ENCODE measurements at regions not wholly inside any gene's neighbourhood (a gene's known extent, or its start where the extent isn't known, plus 50 kb on each side); places are given as distances from the start of the nearest gene placed in this dataset.
"Not testable (repeated sequence)": the region's sequence is repeated elsewhere in the genome, so short reads cannot be mapped to it uniquely, and the experiment has no call there.

DNA sequence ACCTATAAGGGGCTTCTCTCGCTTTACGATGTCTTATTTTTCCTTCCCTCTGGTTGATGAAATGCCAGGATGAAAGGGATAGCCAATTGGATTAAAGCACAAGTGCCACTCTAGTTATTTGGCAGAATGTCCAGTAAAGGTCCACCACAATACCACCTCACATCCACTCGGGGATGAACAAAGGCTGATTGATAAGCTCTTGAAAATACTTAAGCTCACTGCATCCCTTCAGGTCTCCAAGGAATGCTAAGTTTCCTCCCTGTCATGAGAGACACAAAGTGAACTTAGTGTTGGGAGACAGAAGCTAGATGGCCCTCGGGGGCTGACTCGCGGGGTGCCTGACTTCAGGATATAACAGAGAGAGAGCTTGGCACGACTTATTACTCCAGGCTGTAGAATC is 185.9 kb upstream of the ZNF644 start:
- H3K9me3 ChIP-seq (ENCODE audit: control insufficient read depth, insufficient read depth, low read depth, low read length); H3K9ac ChIP-seq (ENCODE audit: insufficient read depth, low read length); H2AFZ ChIP-seq (ENCODE audit: low read length); H4K20me1 ChIP-seq (ENCODE audit: control insufficient read depth, extremely low read depth, insufficient read depth, low read length); H3K27me3 ChIP-seq (ENCODE audit: control insufficient read depth, insufficient read depth, low read length); H3K27ac ChIP-seq (ENCODE audit: insufficient read depth, low read length); H3K36me3 ChIP-seq (ENCODE audit: control insufficient read depth, insufficient read depth, low read length); H3K4me1 ChIP-seq (ENCODE audit: control insufficient read depth, extremely low read depth, insufficient read depth, low read length); H3K4me2 ChIP-seq (ENCODE audit: extremely low read depth, insufficient read depth, low read length); H3K79me2 ChIP-seq (ENCODE audit: control insufficient read depth, insufficient read depth, low read length); H3K4me3 ChIP-seq (replicated peaks in 1 of 4; ENCODE audit: control extremely low read depth in 1 of 4, insufficient read depth in 1 of 4, low read depth in 3 of 4, low read length in 4 of 4); DNase-seq (ENCODE audit: low read depth in 2 of 2): not testable (repeated sequence)

DNA sequence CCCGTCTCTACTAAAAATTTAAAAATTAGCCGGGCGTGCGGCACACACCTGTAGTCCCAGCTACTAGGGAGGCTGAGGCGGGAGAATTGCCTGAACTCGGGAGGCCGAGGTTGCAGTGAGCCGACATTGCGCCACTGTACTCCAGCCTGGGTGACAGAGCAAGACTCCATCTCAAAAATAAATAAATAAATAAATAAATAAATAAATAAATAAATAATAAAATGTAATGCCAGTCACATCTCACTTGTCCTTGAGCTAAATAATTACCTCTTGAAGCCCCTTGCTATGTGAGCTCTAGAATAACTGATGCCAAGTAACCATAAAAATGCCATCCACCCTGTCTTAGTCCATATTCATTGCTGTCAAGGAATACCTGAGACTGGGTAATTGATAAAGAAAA is 182.3 kb upstream of the ZNF644 start:
- H3K4me2 ChIP-seq (ENCODE audit: extremely low read depth, insufficient read depth, low read length); H3K4me1 ChIP-seq (ENCODE audit: control insufficient read depth, extremely low read depth, insufficient read depth, low read length); DNase-seq (ENCODE audit: low read depth in 2 of 2); H2AFZ ChIP-seq (ENCODE audit: low read length); H3K27me3 ChIP-seq (ENCODE audit: control insufficient read depth, insufficient read depth, low read length); H3K4me3 ChIP-seq (replicated peaks in 1 of 4; ENCODE audit: control extremely low read depth in 1 of 4, insufficient read depth in 1 of 4, low read depth in 3 of 4, low read length in 4 of 4); H4K20me1 ChIP-seq (ENCODE audit: control insufficient read depth, extremely low read depth, insufficient read depth, low read length); H3K27ac ChIP-seq (ENCODE audit: insufficient read depth, low read length); H3K79me2 ChIP-seq (ENCODE audit: control insufficient read depth, insufficient read depth, low read length); H3K9me3 ChIP-seq (ENCODE audit: control insufficient read depth, insufficient read depth, low read depth, low read length); H3K36me3 ChIP-seq (ENCODE audit: control insufficient read depth, insufficient read depth, low read length); H3K9ac ChIP-seq (ENCODE audit: insufficient read depth, low read length): not testable (repeated sequence)

DNA sequence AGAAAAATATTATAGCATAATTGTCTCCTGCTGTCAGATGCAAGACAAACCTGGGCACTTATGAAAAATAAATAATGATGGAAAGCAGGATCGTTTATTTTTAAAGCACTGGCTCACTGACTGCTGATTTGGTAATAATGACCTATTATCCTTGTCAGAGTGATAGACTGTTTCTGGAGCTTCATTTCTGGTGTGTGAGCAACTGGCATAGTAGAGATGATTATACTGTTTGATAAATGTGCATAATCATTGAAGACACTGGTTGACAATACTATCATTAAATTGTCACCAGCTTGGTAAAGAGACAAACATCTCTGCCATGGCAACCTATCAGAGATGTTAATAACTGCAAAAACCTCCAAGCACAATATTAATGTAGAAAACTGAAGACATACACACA is 179.9 kb upstream of the ZNF644 start:
- no peaks in the 10 kb centered on the region for H3K27me3 ChIP-seq (ENCODE audit: control insufficient read depth, insufficient read depth, low read length)
- no peak overlapping the region for H2AFZ ChIP-seq (ENCODE audit: low read length)
- H3K79me2 ChIP-seq (ENCODE audit: control insufficient read depth, insufficient read depth, low read length), result no peaks in the 10 kb centered on the region
- H3K9me3 ChIP-seq (ENCODE audit: control insufficient read depth, insufficient read depth, low read depth, low read length), result no peaks in the 10 kb centered on the region
- H3K27ac ChIP-seq (ENCODE audit: insufficient read depth, low read length), result no peak overlapping the region
- TF ChIP-seq EZH2 (IDR thresholded peaks at IDR 0.05; ENCODE audit: low read length, missing control alignments), result no peak
- TF ChIP-seq, protein P1, sequence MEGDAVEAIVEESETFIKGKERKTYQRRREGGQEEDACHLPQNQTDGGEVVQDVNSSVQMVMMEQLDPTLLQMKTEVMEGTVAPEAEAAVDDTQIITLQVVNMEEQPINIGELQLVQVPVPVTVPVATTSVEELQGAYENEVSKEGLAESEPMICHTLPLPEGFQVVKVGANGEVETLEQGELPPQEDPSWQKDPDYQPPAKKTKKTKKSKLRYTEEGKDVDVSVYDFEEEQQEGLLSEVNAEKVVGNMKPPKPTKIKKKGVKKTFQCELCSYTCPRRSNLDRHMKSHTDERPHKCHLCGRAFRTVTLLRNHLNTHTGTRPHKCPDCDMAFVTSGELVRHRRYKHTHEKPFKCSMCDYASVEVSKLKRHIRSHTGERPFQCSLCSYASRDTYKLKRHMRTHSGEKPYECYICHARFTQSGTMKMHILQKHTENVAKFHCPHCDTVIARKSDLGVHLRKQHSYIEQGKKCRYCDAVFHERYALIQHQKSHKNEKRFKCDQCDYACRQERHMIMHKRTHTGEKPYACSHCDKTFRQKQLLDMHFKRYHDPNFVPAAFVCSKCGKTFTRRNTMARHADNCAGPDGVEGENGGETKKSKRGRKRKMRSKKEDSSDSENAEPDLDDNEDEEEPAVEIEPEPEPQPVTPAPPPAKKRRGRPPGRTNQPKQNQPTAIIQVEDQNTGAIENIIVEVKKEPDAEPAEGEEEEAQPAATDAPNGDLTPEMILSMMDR (conservative IDR thresholded peaks at IDR 0.05 in 1 of 2, IDR thresholded peaks at IDR 0.05 in 1 of 2; ENCODE audit: low read depth in 1 of 2, low read length in 2 of 2), result no peak
- H3K36me3 ChIP-seq (ENCODE audit: control insufficient read depth, insufficient read depth, low read length), result no peaks in the 10 kb centered on the region
- no peaks in the 10 kb centered on the region for H4K20me1 ChIP-seq (ENCODE audit: control insufficient read depth, extremely low read depth, insufficient read depth, low read length)
- no peak overlapping the region for H3K4me2 ChIP-seq (ENCODE audit: extremely low read depth, insufficient read depth, low read length)
- no peak overlapping the region for H3K4me3 ChIP-seq (replicated peaks in 1 of 4; ENCODE audit: control extremely low read depth in 1 of 4, insufficient read depth in 1 of 4, low read depth in 3 of 4, low read length in 4 of 4)
- DNase-seq (ENCODE audit: low read depth in 2 of 2), result no peak
- no peaks in the 10 kb centered on the region for H3K4me1 ChIP-seq (ENCODE audit: control insufficient read depth, extremely low read depth, insufficient read depth, low read length)
- no peak overlapping the region for H3K9ac ChIP-seq (ENCODE audit: insufficient read depth, low read length)

DNA sequence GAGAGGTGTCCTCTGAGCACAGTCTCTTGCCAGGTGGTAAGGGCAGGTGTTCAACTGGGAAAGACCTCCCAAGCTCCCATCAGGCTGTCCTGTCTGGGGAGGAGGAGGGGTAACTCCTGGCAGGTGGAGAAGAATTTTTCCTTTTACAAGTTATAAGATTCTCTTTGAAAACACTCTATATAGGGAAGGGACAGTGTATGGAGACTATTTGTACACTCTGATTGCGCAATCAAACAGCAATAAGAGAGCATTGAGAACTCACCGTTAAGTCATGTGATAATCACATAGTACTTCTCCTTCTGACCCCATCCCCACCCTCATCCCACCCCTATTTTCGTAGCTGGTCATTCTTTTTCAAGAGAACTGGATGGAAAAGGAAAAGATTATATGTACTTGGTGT is 179.3 kb upstream of the ZNF644 start:
- Histone ChIP-seq H3K79me2 (ENCODE audit: control insufficient read depth, insufficient read depth, low read length) (no peaks in the 10 kb centered on the region), H3K27ac (ENCODE audit: insufficient read depth, low read length) (no peak overlapping the region), H3K4me1 (ENCODE audit: control insufficient read depth, extremely low read depth, insufficient read depth, low read length) (no peaks in the 10 kb centered on the region), H2AFZ (ENCODE audit: low read length) (no peak overlapping the region), H4K20me1 (ENCODE audit: control insufficient read depth, extremely low read depth, insufficient read depth, low read length) (no peaks in the 10 kb centered on the region), H3K36me3 (ENCODE audit: control insufficient read depth, insufficient read depth, low read length) (no peaks in the 10 kb centered on the region), H3K4me3 (replicated peaks in 1 of 4; ENCODE audit: control extremely low read depth in 1 of 4, insufficient read depth in 1 of 4, low read depth in 3 of 4, low read length in 4 of 4) (no peak overlapping the region), H3K9ac (ENCODE audit: insufficient read depth, low read length) (no peak overlapping the region), H3K27me3 (ENCODE audit: control insufficient read depth, insufficient read depth, low read length) (no peaks in the 10 kb centered on the region), H3K4me2 (ENCODE audit: extremely low read depth, insufficient read depth, low read length) (no peak overlapping the region), H3K9me3 (ENCODE audit: control insufficient read depth, insufficient read depth, low read depth, low read length) (no peaks in the 10 kb centered on the region)
- peak in 1 of 2 donors; percentile 1 for DNase-seq (ENCODE audit: low read depth in 2 of 2)
- no peak for TF ChIP-seq EZH2 (IDR thresholded peaks at IDR 0.05; ENCODE audit: low read length, missing control alignments)
- TF ChIP-seq, protein P1 (conservative IDR thresholded peaks at IDR 0.05 in 1 of 2, IDR thresholded peaks at IDR 0.05 in 1 of 2; ENCODE audit: low read depth in 1 of 2, low read length in 2 of 2), result no peak

Data from fibroblast of lung (primary cell).